GM12874 (cell line): ENCODE measurements at regions not wholly inside any gene's neighbourhood (a gene's known extent, or its start where the extent isn't known, plus 50 kb on each side); places are given as distances from the start of the nearest gene placed in this dataset.

Experiments
- CTCF ChIP-seq: IDR thresholded peaks from 2 replicates; pipeline ENCODE4 v1.5.1; 2011; ENCODE audit warnings: low read depth, mild to moderate bottlenecking, control low read depth, low read length, moderate library complexity; ENCODE audit not compliant: insufficient read depth

GRCh38 chr22:48043581-48043980 is 1281.1 kb downstream of the TBC1D22A start:
- no peak for TF ChIP-seq CTCF

DNA sequence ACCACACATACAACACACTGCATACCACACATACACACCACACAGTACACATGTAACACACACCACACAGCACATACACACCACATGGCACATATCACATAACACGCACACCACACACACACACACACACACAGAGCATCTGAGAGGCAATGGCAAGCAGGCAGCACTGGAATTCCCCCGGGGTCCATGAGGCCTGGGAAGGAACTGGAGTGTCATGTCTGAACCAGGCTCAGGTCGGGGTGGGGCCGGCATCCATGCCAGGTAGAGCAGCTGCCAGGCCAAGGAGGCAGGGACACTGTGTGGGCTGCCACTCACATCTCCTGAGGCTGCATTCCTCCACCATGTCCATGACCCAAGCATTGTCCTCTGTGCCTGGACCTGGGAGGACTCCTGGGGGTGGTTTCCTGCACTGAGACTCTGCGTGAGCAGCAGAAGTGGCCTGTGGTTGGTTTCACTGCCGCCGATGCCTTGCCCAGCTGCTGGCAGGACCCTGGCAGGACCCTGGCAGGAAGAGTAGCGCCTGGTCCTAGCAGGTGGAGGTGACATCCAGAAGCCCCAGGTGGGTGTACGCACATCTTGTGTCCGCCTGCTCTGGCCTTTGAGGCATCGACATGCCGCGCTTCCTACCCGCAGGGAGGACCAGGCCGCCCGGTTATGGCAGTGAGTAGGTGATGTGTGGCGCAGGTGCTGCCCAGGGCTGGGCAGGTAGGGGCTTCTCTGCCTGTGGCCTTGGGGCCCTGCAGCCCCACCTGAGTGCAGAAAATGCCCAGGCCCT is 1280.4 kb downstream of the TBC1D22A start:
- TF ChIP-seq CTCF: no peak

DNA sequence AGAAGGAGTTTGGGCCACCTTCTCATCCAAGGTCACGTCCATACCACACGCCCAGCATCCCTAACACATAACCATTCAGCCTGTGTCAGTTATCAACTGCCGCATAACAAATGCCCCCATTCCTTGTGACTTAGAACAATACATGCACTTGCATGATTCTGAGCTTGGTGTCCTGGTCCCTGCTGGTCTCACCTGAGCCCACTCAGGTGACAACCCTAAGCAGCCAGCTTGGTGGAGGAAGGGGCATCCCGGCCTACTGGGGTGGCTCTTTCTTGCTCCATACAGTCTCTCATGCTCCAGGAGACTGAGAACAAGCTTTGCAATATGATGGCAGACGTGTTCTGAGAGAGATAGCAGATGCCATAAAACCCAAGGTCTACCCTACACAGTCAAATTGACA is 1276.9 kb downstream of the TBC1D22A start:
- no peak for TF ChIP-seq CTCF

DNA sequence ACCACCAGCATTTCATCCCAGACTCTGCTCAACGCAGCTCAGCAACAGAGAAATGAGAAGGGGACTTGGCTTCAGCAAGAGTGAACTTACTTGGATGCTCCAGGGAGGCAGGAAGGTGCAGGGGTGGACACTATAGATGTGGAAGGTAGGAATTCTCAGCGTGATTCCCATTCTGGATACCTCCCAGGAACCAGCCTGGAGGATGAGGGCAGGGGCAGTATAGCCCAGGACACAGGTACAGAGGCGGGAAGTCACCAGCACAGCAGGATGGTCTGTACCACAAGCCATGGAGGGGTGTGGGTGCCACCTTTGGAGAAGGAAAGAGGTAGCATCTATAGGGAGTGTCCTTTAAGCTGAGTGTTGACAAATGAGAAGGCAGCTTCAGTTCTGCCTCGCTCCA is 1275.2 kb downstream of the TBC1D22A start:
- no peak for TF ChIP-seq CTCF

DNA sequence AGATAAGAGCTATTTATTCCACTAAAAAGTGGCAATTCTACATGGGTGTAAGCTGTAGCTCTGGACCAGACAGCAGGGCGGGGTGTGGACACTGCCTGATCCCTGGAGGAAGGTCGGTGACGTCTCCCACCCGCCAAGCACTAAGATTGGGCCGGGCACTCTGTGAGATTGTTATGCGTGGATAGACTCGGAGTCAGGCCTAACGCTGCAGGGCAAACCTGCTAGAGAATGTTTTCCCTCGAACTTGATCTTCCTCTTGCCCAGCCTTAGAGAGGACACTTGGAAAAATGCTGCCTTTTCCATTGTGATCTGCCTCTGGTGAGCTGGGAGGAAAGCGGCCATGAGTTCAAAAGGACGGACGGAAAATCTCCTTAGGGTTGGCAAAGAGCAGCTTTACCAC is 1273.4 kb downstream of the TBC1D22A start:
- no peak for TF ChIP-seq CTCF

- TF ChIP-seq CTCF: no peak
Measured at GRCh38 chr22:48031589-48031988, 1269.1 kb downstream of the TBC1D22A start.

GRCh38 chr22:48025096-48025495 is 1262.6 kb downstream of the TBC1D22A start:
- TF ChIP-seq CTCF: no peak
